BLaER1 treated with 17β-estradiol and CSF1 and Interleukin-3, amounts not matched to agents 10 nM and 100 nM (cell line): ENCODE measurements at regions not wholly inside any gene's neighbourhood (a gene's known extent, or its start where the extent isn't known, plus 50 kb on each side); places are given as distances from the start of the nearest gene placed in this dataset.
A peak's percentile ranks its signal among the peaks of the same experiment; 100 is the strongest.

Experiments used
- H3K27ac ChIP-seq, 11 experiments: shearing (Covaris generic); formaldehyde crosslinking; 2 replicates each; pipeline ENCODE4 v1.8.1; 2022
- H3K27me3 ChIP-seq, 11 experiments: shearing (Covaris generic); formaldehyde crosslinking; 2 replicates each; pipeline ENCODE4 v1.8.1; 2022
- H3K36me3 ChIP-seq, 11 experiments: shearing (Covaris generic); formaldehyde crosslinking; 2 replicates each; pipeline ENCODE4 v1.8.1; 2022
- H3K4me1 ChIP-seq, 10 experiments: shearing (Covaris generic); formaldehyde crosslinking; 2 replicates each; pipeline ENCODE4 v1.8.1; 2022
- H3K4me2 ChIP-seq, 11 experiments: shearing (Covaris generic); formaldehyde crosslinking; 2 replicates each; pipeline ENCODE4 v1.8.1; 2022
- H3K4me3 ChIP-seq, 10 experiments: shearing (Covaris generic); formaldehyde crosslinking; 2 replicates each; pipeline ENCODE4 v1.8.1; 2022
- H3K9ac ChIP-seq, 11 experiments: shearing (Covaris generic); formaldehyde crosslinking; 2 replicates each; pipeline ENCODE4 v1.8.1; 2022
- H3K9me3 ChIP-seq, 11 experiments: shearing (Covaris generic); formaldehyde crosslinking; replicated peaks in 1 of 11; 2 replicates each; pipeline ENCODE4 v1.8.1; 2022
- H4K20me1 ChIP-seq, 11 experiments: shearing (Covaris generic); formaldehyde crosslinking; 2 replicates each; pipeline ENCODE4 v1.8.1; 2022
- Cebpa-rat ChIP-seq, 11 experiments: shearing (Covaris generic); IDR thresholded peaks; 2 replicates each; pipeline ENCODE4 v1.8.1; 2022

DNA sequence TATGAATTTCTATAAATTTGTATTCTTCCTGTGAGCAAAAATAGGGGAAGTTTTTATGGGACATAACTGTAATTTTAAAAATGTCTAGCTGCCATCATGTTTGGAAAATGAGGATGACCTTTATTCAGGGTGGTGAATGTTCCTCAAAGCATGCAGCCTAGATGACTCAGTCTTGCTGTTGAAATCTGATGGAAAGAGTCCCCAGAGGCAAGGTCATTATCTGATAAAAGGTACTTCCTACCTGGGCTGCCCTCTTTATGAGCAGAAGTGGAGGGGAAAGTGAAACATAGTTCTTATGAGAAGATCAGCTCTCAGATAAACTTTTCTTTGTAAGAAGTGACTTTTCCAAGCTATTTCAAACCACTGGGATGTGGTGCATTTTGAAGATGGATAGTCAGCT lies 1144.7 kb upstream of the PIK3C3 start:
- no peak overlapping the region for H3K4me2 ChIP-seq
- no peak overlapping the region for H3K9ac ChIP-seq
- H3K36me3 ChIP-seq, result no peaks in the 10 kb centered on the region
- H3K27me3 ChIP-seq, result no peaks in the 10 kb centered on the region
- no peaks in the 10 kb centered on the region for H3K9me3 ChIP-seq
- no peak overlapping the region for H3K4me3 ChIP-seq
- no peak overlapping the region for H3K27ac ChIP-seq
- no peak for TF ChIP-seq Cebpa-rat (IDR thresholded peaks at IDR 0.05)
- peaks cover 0 to 10% (median 0%) of the 10 kb centered on the region in 10 experiments; a peak in 2 of 20 replicates for H3K4me1 ChIP-seq
- H4K20me1 ChIP-seq, result no peaks in the 10 kb centered on the region

DNA sequence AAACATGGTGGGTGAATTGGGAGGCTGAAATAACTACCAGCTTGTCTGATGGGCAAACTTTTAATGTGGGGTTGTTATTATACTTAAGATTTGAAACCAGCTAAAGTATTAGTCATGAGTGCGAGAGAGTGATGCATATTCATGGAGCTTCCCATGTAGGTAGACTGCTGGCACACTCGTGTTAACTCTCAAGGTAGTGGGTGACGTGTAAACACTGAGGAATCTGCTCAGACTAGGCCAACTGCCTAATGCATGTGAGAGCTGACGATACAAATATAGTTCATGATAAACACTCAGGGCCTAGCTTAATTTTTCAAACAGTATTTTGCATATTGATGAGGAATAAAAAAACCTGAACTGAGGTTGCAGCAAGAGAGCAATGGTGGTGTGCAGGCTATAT lies 1165.7 kb upstream of the PIK3C3 start:
- H3K9ac ChIP-seq, result no peak overlapping the region
- TF ChIP-seq Cebpa-rat (IDR thresholded peaks at IDR 0.05), result no peak

DNA sequence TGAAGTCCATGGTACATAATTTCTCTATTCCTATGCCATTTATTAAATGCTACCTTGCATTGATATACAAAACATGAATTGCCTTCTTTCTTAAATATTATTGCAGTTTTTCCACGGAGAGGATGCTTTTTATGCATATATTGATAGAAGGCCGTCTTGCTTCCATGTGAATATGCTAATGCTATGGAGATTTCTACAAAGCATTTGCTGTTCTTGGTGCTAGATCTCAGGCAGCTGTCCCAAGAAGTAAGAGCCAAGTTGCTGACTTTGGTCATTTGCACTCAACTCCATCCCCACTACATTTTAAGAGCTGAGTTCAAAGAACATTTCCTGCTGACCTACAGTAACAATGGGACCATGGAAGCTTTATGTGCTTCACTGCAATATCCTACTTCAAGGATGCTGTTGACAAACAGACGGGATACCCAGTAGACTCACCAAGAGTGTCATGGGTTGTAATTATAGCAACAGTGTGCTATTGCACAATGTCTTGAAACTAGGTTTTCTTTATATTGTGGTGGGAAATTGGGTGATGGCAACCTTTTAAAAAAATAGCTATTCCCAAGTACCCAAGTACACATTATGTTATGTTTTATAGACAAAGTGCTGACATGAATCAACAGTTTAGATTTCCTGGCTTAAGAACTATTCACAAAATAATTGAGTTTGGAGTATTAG lies 1172.4 kb upstream of the PIK3C3 start:
- Histone ChIP-seq H3K27ac (no peak overlapping the region), H4K20me1 (no peaks in the 10 kb centered on the region), H3K27me3 (no peaks in the 10 kb centered on the region), H3K36me3 (no peaks in the 10 kb centered on the region), H3K4me3 (no peak overlapping the region), H3K4me2 (no peak overlapping the region), H3K9ac (no peak overlapping the region), H3K4me1 (no peaks in the 10 kb centered on the region), H3K9me3 (no peaks in the 10 kb centered on the region)
- 0 out of 22 replicates have a peak, but pooled peaks of 1 of the 11 experiments have one; percentile 17 for TF ChIP-seq Cebpa-rat (IDR thresholded peaks at IDR 0.05)

More for the DNA sequence above, 1165.7 kb upstream of the PIK3C3 start:
- no peaks in the 10 kb centered on the region for H3K36me3 ChIP-seq
- H3K4me3 ChIP-seq, result no peak overlapping the region
- no peaks in the 10 kb centered on the region for H3K4me1 ChIP-seq
- peaks cover 0 to 3% (median 0%) of the 10 kb centered on the region in 11 experiments; a peak in 3 of 22 replicates for H3K9me3 ChIP-seq
- H3K4me2 ChIP-seq, result no peak overlapping the region
- H4K20me1 ChIP-seq, result no peaks in the 10 kb centered on the region
- H3K27me3 ChIP-seq, result no peaks in the 10 kb centered on the region
- no peak overlapping the region for H3K27ac ChIP-seq

- H3K36me3 ChIP-seq, result no peaks in the 10 kb centered on the region
- no peaks in the 10 kb centered on the region; a peak in 1 of 22 replicates for H4K20me1 ChIP-seq
- no peak overlapping the region for H3K4me3 ChIP-seq
- no peak overlapping the region for H3K27ac ChIP-seq
- TF ChIP-seq Cebpa-rat (IDR thresholded peaks at IDR 0.05), result no peak
- H3K9me3 ChIP-seq, result no peaks in the 10 kb centered on the region
- no peak overlapping the region for H3K4me2 ChIP-seq
- no peaks in the 10 kb centered on the region for H3K27me3 ChIP-seq
- H3K9ac ChIP-seq, result no peak overlapping the region
- no peaks in the 10 kb centered on the region for H3K4me1 ChIP-seq
Measured at GRCh38 chr18:40769786-40770185, 1185.2 kb upstream of the PIK3C3 start.

DNA sequence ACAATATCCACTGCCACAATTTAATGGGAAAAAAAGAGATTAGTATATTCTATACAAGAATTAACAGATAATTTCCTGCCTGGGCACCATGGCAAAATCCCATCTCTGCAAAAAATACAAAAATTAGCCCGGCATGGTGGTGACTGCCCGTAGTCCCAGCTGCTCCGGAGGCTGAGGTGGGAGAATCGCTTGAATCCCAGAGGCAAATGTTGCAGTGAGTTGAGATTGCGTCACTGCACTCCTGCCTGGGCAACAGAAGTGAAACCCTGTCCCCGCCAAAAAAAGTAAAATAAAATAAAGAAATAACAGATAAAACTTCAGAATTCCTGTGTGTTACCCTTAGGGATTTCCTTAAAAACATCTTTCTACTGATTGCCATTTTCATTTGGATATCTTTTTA lies 1194.8 kb upstream of the PIK3C3 start:
- Histone ChIP-seq H4K20me1 (no peaks in the 10 kb centered on the region), H3K27ac (no peak overlapping the region), H3K4me3 (no peak overlapping the region), H3K27me3 (no peaks in the 10 kb centered on the region), H3K36me3 (no peaks in the 10 kb centered on the region), H3K9ac (no peak overlapping the region), H3K4me2 (no peak overlapping the region), H3K4me1 (no peaks in the 10 kb centered on the region), H3K9me3 (no peaks in the 10 kb centered on the region)
- no peak for TF ChIP-seq Cebpa-rat (IDR thresholded peaks at IDR 0.05)

GRCh38 chr18:40754477-40754876 lies 1200.6 kb upstream of the PIK3C3 start:
- Histone ChIP-seq H3K9ac (no peak overlapping the region), H3K4me2 (peak overlapping the region in 2 of 11 experiments; percentile 4 to 20; a peak in 3 of 22 replicates), H3K4me3 (no peak overlapping the region), H3K9me3 (no peaks in the 10 kb centered on the region), H3K36me3 (no peaks in the 10 kb centered on the region), H3K27me3 (no peaks in the 10 kb centered on the region), H3K27ac (no peak overlapping the region), H3K4me1 (peaks cover 0 to 7% (median 0%) of the 10 kb centered on the region in 10 experiments; a peak in 3 of 20 replicates), H4K20me1 (no peaks in the 10 kb centered on the region)
- TF ChIP-seq Cebpa-rat (IDR thresholded peaks at IDR 0.05), result no peak

DNA sequence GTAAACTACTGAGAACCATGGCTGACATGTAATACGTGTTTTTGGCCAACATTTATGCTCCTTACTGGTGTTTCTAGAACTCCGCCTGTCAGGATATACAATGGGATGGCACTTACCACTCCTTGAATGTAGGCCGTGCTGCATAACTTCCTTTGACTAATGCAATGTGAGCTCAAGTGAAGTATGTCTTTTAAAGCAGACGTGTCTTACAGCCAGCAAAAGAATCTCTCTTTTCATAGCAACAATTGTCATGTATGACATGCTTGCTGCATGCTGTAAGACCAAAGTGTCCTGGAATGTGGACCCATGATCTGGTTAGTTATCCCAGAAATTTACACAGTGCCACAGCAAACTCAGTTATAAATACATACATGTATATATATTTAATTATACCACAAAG lies 1202.7 kb upstream of the PIK3C3 start:
- H3K4me2 ChIP-seq, result no peak overlapping the region
- no peaks in the 10 kb centered on the region for H3K27me3 ChIP-seq
- TF ChIP-seq Cebpa-rat (IDR thresholded peaks at IDR 0.05), result no peak
- H3K27ac ChIP-seq, result no peak overlapping the region
- H3K4me1 ChIP-seq, result peaks cover 0 to 7% (median 0%) of the 10 kb centered on the region in 10 experiments; a peak in 3 of 20 replicates
- no peaks in the 10 kb centered on the region for H3K9me3 ChIP-seq
- no peaks in the 10 kb centered on the region for H4K20me1 ChIP-seq
- no peaks in the 10 kb centered on the region for H3K36me3 ChIP-seq
- no peak overlapping the region for H3K4me3 ChIP-seq
- no peak overlapping the region for H3K9ac ChIP-seq

GRCh38 chr18:40751186-40751585 lies 1203.8 kb upstream of the PIK3C3 start:
- no peak overlapping the region for H3K4me3 ChIP-seq
- no peaks in the 10 kb centered on the region for H3K36me3 ChIP-seq
- no peak overlapping the region for H3K4me2 ChIP-seq
- no peaks in the 10 kb centered on the region for H4K20me1 ChIP-seq
- H3K27me3 ChIP-seq, result no peaks in the 10 kb centered on the region
- no peak for TF ChIP-seq Cebpa-rat (IDR thresholded peaks at IDR 0.05)
- peaks cover 0 to 7% (median 0%) of the 10 kb centered on the region in 10 experiments; a peak in 3 of 20 replicates for H3K4me1 ChIP-seq
- H3K9ac ChIP-seq, result no peak overlapping the region
- H3K27ac ChIP-seq, result no peak overlapping the region
- H3K9me3 ChIP-seq, result no peaks in the 10 kb centered on the region

DNA sequence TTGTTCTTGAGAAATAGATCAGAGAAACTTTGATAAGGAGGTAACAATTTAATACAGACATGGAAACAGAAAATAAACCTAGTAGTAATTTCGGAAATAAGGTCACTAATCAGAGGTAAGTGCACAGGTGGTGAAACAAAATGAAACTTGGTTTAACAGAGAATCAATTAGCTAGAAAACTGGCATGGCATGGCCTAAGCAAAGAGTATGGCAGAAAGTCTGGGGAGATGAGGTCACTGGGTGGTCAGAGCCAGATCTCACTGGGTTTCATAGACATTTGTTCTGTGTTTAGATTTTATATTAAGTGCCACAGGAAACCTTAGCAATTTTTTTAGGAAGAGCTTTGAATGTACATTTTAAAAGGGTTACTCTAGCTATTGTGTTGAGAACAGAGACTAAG lies 1216.0 kb upstream of the PIK3C3 start:
- no peaks in the 10 kb centered on the region for H3K36me3 ChIP-seq
- no peaks in the 10 kb centered on the region for H3K9me3 ChIP-seq
- no peak for TF ChIP-seq Cebpa-rat (IDR thresholded peaks at IDR 0.05)
- no peaks in the 10 kb centered on the region for H4K20me1 ChIP-seq
- no peak overlapping the region for H3K9ac ChIP-seq
- H3K4me3 ChIP-seq, result no peak overlapping the region
- H3K4me2 ChIP-seq, result no peak overlapping the region
- H3K27ac ChIP-seq, result no peak overlapping the region
- peaks cover 0 to 5% (median 0%) of the 10 kb centered on the region in 10 experiments; a peak in 1 of 20 replicates for H3K4me1 ChIP-seq
- no peaks in the 10 kb centered on the region for H3K27me3 ChIP-seq

GRCh38 chr18:40738321-40738880 lies 1216.6 kb upstream of the PIK3C3 start:
- no peak overlapping the region for H3K9ac ChIP-seq
- H3K4me2 ChIP-seq, result peak overlapping the region in 1 of 11 experiments; percentile 24; a peak in 1 of 22 replicates
- H3K4me3 ChIP-seq, result no peak overlapping the region
- H3K4me1 ChIP-seq, result peaks cover 0 to 5% (median 0%) of the 10 kb centered on the region in 10 experiments; a peak in 1 of 20 replicates
- no peaks in the 10 kb centered on the region for H3K27me3 ChIP-seq
- H3K36me3 ChIP-seq, result no peaks in the 10 kb centered on the region
- H3K9me3 ChIP-seq, result no peaks in the 10 kb centered on the region
- no peaks in the 10 kb centered on the region for H4K20me1 ChIP-seq
- no peak for TF ChIP-seq Cebpa-rat (IDR thresholded peaks at IDR 0.05)
- H3K27ac ChIP-seq, result no peak overlapping the region
